A549 (cell line): ENCODE measurements at regions not wholly inside any gene's neighbourhood (a gene's known extent, or its start where the extent isn't known, plus 50 kb on each side); places are given as distances from the start of the nearest gene placed in this dataset.

Experiments
- ATAC-seq, 2 experiments: fragments of 200-7000 bp in 1 of 2; fragments of >200 bp in 1 of 2; cut with Nextera tagmentation in 1 of 2; cut with Tn5 transposase in 1 of 2; 3 replicates each; pipeline versions ENCODE4 v1.8.0 to v1.9.1; 2018 to 2020; ENCODE audit warnings: mild to moderate bottlenecking in 1 of 2, moderate library complexity in 1 of 2
- CTCF ChIA-PET: fragments of 300-600 bp; sonication (Branson Sonifier 250); formaldehyde crosslinking; extraction: SDS; loops from one replicate; lab custom pipeline; 2021; ENCODE audit warnings: antibody characterized with exemption, inconsistent platforms; lab: Yijun Ruan, JAX
- POLR2A ChIA-PET: fragments of 350-600 bp; formaldehyde crosslinking; extraction: SDS; loops from one replicate; lab custom pipeline; 2021; ENCODE audit warnings: antibody characterized with exemption, inconsistent platforms; lab: Yijun Ruan, JAX
- DNase-seq, 2 experiments: peaks; one replicate each; pipeline versions ENCODE4 v3.0.0 to v3.0.0-alpha.2; 2011 to 2016; ENCODE audit warnings: low read depth in 1 of 2, low spot score in 1 of 2
- FAIRE-seq: peaks from 2 replicates; lab custom pipeline; 2011; peaks lifted over from hg19 to GRCh38; lab: Jason Lieb, UNC
- H3K27ac ChIP-seq, 2 experiments: fragments of >200 bp; sonication (Bioruptor Twin); formaldehyde crosslinking; 3 replicates each; pipeline ENCODE4 v1.5.1; 2016 to 2017
- H3K4me1 ChIP-seq: fragments of >200 bp; sonication (Bioruptor Twin); formaldehyde crosslinking; 3 replicates; pipeline ENCODE4 v1.6.1; 2016
- H3K4me2 ChIP-seq: fragments of >200 bp; sonication (Bioruptor Twin); formaldehyde crosslinking; 3 replicates; pipeline ENCODE4 v1.6.1; 2016
- H3K4me3 ChIP-seq: fragments of >200 bp; sonication (Bioruptor Twin); formaldehyde crosslinking; 3 replicates; pipeline ENCODE4 v1.5.1; 2016
- H3K9me3 ChIP-seq: fragments of >200 bp; sonication (Bioruptor Twin); formaldehyde crosslinking; 3 replicates; pipeline ENCODE4 v1.6.1; 2016
- BCL3 ChIP-seq: fragments of >200 bp; sonication (Bioruptor Twin); formaldehyde crosslinking; IDR thresholded peaks from 3 replicates; pipeline ENCODE4 v1.6.1; 2016
- BHLHE40 ChIP-seq: IDR thresholded peaks from 2 replicates; pipeline ENCODE4 v1.6.1; 2012; ENCODE audit warnings: low read depth, low read length, inconsistent platforms
- CHD2 ChIP-seq: fragments of 150-350 bp; IDR thresholded peaks from 2 replicates; pipeline ENCODE4 v1.6.1; 2014; ENCODE audit warnings: low read length; ENCODE audit not compliant: partially characterized antibody
- CHD4 ChIP-seq: fragments of 200-600 bp; sonication (generic); IDR thresholded peaks from 2 replicates; pipeline ENCODE4 v1.6.1; 2016; ENCODE audit warnings: antibody characterized with exemption, mild to moderate bottlenecking, borderline replicate concordance
- EHMT2 ChIP-seq: fragments of 200-600 bp; sonication (generic); IDR thresholded peaks from 2 replicates; pipeline ENCODE4 v1.6.1; 2016; ENCODE audit warnings: antibody characterized with exemption, low read depth, mild to moderate bottlenecking, moderate library complexity
- ESRRA ChIP-seq: fragments of 150-350 bp; IDR thresholded peaks from 2 replicates; pipeline ENCODE4 v1.6.1; 2014; ENCODE audit warnings: mild to moderate bottlenecking, low read length, borderline replicate concordance
- GATA3 ChIP-seq: IDR thresholded peaks from 2 replicates; pipeline ENCODE4 v1.6.1; 2012; ENCODE audit warnings: borderline replicate concordance
- HES2 ChIP-seq: fragments of >200 bp; sonication (Bioruptor Twin); formaldehyde crosslinking; IDR thresholded peaks from 2 replicates; pipeline ENCODE4 v1.6.1; 2016
- HEYL ChIP-seq: fragments of 250-450 bp; sonication (Bioruptor Pico); IDR thresholded peaks from 2 replicates; pipeline ENCODE4 v1.8.0; 2021; ENCODE audit warnings: mild to moderate bottlenecking, moderate library complexity
- JUNB ChIP-seq: fragments of >200 bp; sonication (Bioruptor Twin); formaldehyde crosslinking; IDR thresholded peaks from 2 replicates; pipeline ENCODE4 v1.6.1; 2016
- KDM5A ChIP-seq: fragments of 200-600 bp; sonication (generic); IDR thresholded peaks from 2 replicates; pipeline ENCODE4 v1.6.1; 2016; ENCODE audit warnings: antibody characterized with exemption, mild to moderate bottlenecking
- MAZ ChIP-seq: fragments of 150-350 bp; IDR thresholded peaks from 2 replicates; pipeline ENCODE4 v1.6.1; 2014; ENCODE audit warnings: antibody characterized with exemption, low read depth, low read length, borderline replicate concordance
- MYC ChIP-seq: IDR thresholded peaks from 2 replicates; pipeline ENCODE4 v1.6.1; 2012; ENCODE audit warnings: mild to moderate bottlenecking, inconsistent platforms, low read length, improper control_type of control experiment, borderline replicate concordance
- NFE2L2 ChIP-seq: fragments of 150-350 bp; conservative IDR thresholded peaks from 2 replicates; pipeline ENCODE4 v1.6.1; 2014; ENCODE audit warnings: low read length
- NR3C1 ChIP-seq: fragments of >200 bp; sonication (Bioruptor Twin); formaldehyde crosslinking; IDR thresholded peaks from 3 replicates; pipeline ENCODE4 v1.6.1; 2017
- PBX3 ChIP-seq: IDR thresholded peaks from 2 replicates; pipeline ENCODE4 v1.6.1; 2012
- RAD21 ChIP-seq, 2 experiments: fragments of >200 bp in 1 of 2; sonication (Bioruptor Twin) in 1 of 2; formaldehyde crosslinking in 1 of 2; IDR thresholded peaks in 1 of 2; conservative IDR thresholded peaks in 1 of 2; 2 replicates in 1 of 2; 3 replicates in 1 of 2; pipeline ENCODE4 v1.6.1; 2012 to 2018; ENCODE audit warnings: inconsistent platforms in 1 of 2
- RARB ChIP-seq: fragments of 250-450 bp; sonication (Bioruptor Pico); IDR thresholded peaks from 2 replicates; pipeline ENCODE4 v1.8.0; 2021; ENCODE audit warnings: mild to moderate bottlenecking, moderate library complexity
- RFX5 ChIP-seq: fragments of 450-650 bp; IDR thresholded peaks from 2 replicates; pipeline ENCODE4 v1.7.1; 2014; ENCODE audit warnings: antibody characterized with exemption, mild to moderate bottlenecking, moderate library complexity
- RNF2 ChIP-seq: fragments of 200-600 bp; sonication (generic); IDR thresholded peaks from 2 replicates; pipeline ENCODE4 v1.6.1; 2016; ENCODE audit warnings: low read depth, mild to moderate bottlenecking, antibody characterized with exemption, moderate library complexity, borderline replicate concordance
- TP53 ChIP-seq: fragments of 250-450 bp; sonication (Bioruptor Pico); IDR thresholded peaks from 2 replicates; pipeline ENCODE4 v1.5.0; 2021; ENCODE audit warnings: mild to moderate bottlenecking, moderate library complexity
- ZC3H11A ChIP-seq: fragments of 450-650 bp; IDR thresholded peaks from 2 replicates; pipeline ENCODE4 v1.6.1; 2014; ENCODE audit warnings: antibody characterized with exemption, mild to moderate bottlenecking
- ZNF302 ChIP-seq: fragments of 250-450 bp; sonication (Bioruptor Pico); IDR thresholded peaks from 2 replicates; pipeline ENCODE4 v1.9.0; 2021; ENCODE audit warnings: inconsistent platforms, mild to moderate bottlenecking, moderate library complexity
- ZSCAN20 ChIP-seq: fragments of 250-450 bp; sonication (Bioruptor Pico); IDR thresholded peaks from 2 replicates; pipeline ENCODE4 v1.8.0; 2022; ENCODE audit warnings: mild to moderate bottlenecking, moderate library complexity
- WGBS: methylation state at CpG from one replicate; pipeline ENCODE4 v1.1.6; 2017; ENCODE audit errors: missing lambda C conversion rate; 5-methylcytosine and 5-hydroxymethylcytosine counted together

- ATAC-seq (no peak), FAIRE-seq (no peak)
- POLR2A ChIA-PET = no interaction called here
Measured at GRCh38 chr11:23684701-23685100, 812.2 kb upstream of the LUZP2 start.

GRCh38 chr11:23687991-23688390 is 808.9 kb upstream of the LUZP2 start:
- WGBS = 56% methylated on average over 3 of the region's 3 CpGs
- POLR2A ChIA-PET = no interaction called here
- Histone ChIP-seq H3K4me2 (no peak overlapping the region), H3K27ac (no peak overlapping the region), H3K4me1 (no peaks in the 10 kb centered on the region), H3K4me3 (no peak overlapping the region), H3K9me3 (no peaks in the 10 kb centered on the region)
- FAIRE-seq (no peak), DNase-seq (no peak), ATAC-seq (no peak)
- CTCF ChIA-PET = no interaction called here
- no peak for TF ChIP-seq RAD21 (conservative IDR thresholded peaks at IDR 0.05 in 1 of 2, IDR thresholded peaks at IDR 0.05 in 1 of 2)
- no peak for TF ChIP-seq GATA3
- no peak for TF ChIP-seq CHD4
- no peak for TF ChIP-seq NFE2L2
- TF ChIP-seq BHLHE40 = no peak
- TF ChIP-seq ESRRA = no peak
- no peak for TF ChIP-seq RNF2
- TF ChIP-seq ZSCAN20 (CRISPR knock-in tag) = no peak
- no peak for TF ChIP-seq EHMT2
- no peak for TF ChIP-seq BCL3
- TF ChIP-seq HEYL (CRISPR knock-in tag) = no peak
- no peak for TF ChIP-seq NR3C1
- TF ChIP-seq MYC = no peak
- TF ChIP-seq ZC3H11A = no peak

More at GRCh38 chr11:23684701-23685100, 812.2 kb upstream of the LUZP2 start:
- 60% methylated on average over 2 of the region's 2 CpGs for WGBS
- Histone ChIP-seq H3K4me3 (no peak overlapping the region), H3K27ac (no peak overlapping the region), H3K4me1 (no peaks in the 10 kb centered on the region), H3K9me3 (no peaks in the 10 kb centered on the region), H3K4me2 (no peak overlapping the region)
- no peak for DNase-seq
- CTCF ChIA-PET = no interaction called here
- TF ChIP-seq ESRRA = no peak
- no peak for TF ChIP-seq RFX5
- TF ChIP-seq RARB = no peak
- TF ChIP-seq HES2 = no peak
- TF ChIP-seq PBX3 = no peak
- no peak for TF ChIP-seq KDM5A
- TF ChIP-seq MAZ = no peak
- no peak for TF ChIP-seq TP53 (CRISPR knock-in tag)
- TF ChIP-seq MYC = no peak
- no peak for TF ChIP-seq CHD2
- TF ChIP-seq RNF2 = no peak
- no peak for TF ChIP-seq JUNB
- no peak for TF ChIP-seq ZNF302 (CRISPR knock-in tag)
- TF ChIP-seq RAD21 (conservative IDR thresholded peaks at IDR 0.05 in 1 of 2, IDR thresholded peaks at IDR 0.05 in 1 of 2) = no peak
- TF ChIP-seq CHD4 = no peak
- TF ChIP-seq EHMT2 = no peak

GRCh38 chr11:23688411-23688810 is 808.4 kb upstream of the LUZP2 start:
- ChIA-PET POLR2A (no interaction called here), CTCF (no interaction called here)
- no peak for FAIRE-seq
- Histone ChIP-seq H3K4me1 (no peaks in the 10 kb centered on the region), H3K4me3 (no peak overlapping the region), H3K4me2 (no peak overlapping the region), H3K27ac (no peak overlapping the region), H3K9me3 (no peaks in the 10 kb centered on the region)
- WGBS = 33% methylated on average over 4 of the region's 4 CpGs
- no peak for DNase-seq
- TF ChIP-seq ZC3H11A = no peak
- TF ChIP-seq HES2 = no peak
- no peak for ATAC-seq
